ENCODE measurements at regions not wholly inside any gene's neighbourhood (a gene's known extent, or its start where the extent isn't known, plus 50 kb on each side); places are given as distances from the start of the nearest gene placed in this dataset.
A peak's percentile ranks its signal among the peaks of the same experiment; 100 is the strongest.

- DNase-seq: no peak
- in situ Hi-C loops (cut with HindIII; ENCODE audit: low pct_ligation_motif_present, low pct_unique_long_range_greater_than_20kb, low sequenced_read_pairs): no loop called here
Observed at GRCh38 chr4:178823673-178824295, 1381.5 kb upstream of the AGA start.

- no peak for DNase-seq
- in situ Hi-C loops (cut with HindIII; ENCODE audit: low pct_ligation_motif_present, low pct_unique_long_range_greater_than_20kb, low sequenced_read_pairs): no loop called here
Observed at GRCh38 chr4:178836865-178837264, 1394.6 kb upstream of the AGA start.

DNA sequence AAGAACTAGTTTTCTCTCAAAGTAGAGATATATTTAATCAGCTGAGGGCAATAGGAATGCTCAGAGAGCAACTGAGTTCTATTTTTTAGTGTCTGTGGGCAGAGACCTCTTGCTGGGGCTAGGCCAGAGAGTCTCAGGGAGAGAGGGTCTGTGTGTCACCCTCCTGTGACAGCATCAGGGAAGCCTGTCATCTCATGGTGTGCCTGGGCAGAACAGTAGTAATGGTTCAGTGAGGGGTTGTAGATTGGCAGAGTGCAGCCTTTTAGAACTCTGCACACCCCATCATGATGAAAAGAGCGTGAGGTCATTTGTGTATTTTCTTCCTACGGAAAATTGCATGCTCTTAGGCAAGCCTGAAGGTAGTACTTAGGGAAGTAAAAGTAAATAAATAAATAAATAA, 1396.5 kb upstream of the AGA start:
- no peak for DNase-seq
- in situ Hi-C loops (cut with HindIII; ENCODE audit: low pct_ligation_motif_present, low pct_unique_long_range_greater_than_20kb, low sequenced_read_pairs): no loop called here

DNA sequence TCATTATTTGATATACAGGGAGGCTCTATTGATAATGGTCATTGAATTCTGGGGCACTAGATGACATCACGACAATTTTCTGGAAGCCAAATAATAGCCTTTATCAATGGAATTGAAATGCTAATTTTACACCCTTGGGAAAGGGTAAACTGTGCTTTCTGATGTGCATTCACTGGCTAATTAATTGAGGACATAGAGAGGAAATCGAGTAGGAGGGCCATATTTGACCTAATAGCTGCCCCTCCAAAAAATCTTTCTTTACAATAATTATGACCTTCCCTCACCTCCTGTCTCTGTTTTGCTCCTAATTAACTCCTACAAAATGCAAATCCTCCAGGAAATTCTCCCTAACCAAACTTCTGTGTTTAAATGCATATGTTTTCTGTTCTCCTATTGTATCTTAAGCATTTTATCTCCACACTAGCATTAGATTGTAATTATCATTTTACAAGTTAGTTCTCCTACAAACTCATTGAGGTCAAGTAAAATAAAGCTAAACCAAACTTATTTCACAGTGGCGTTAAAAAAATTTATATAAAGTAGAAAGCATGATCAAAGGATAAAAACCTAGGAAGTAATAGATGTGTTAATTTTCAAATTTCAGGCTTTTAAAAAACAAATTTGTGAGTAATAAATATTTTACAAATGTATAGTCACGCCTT, 1414.0 kb upstream of the AGA start:
- in situ Hi-C loops (cut with HindIII; ENCODE audit: low pct_ligation_motif_present, low pct_unique_long_range_greater_than_20kb, low sequenced_read_pairs): no loop called here

GRCh38 chr4:178871476-178871875, 1429.2 kb upstream of the AGA start:
- no peak for DNase-seq
- in situ Hi-C loops (cut with HindIII; ENCODE audit: low pct_ligation_motif_present, low pct_unique_long_range_greater_than_20kb, low sequenced_read_pairs): no loop called here

More for the DNA sequence above, 1414.0 kb upstream of the AGA start:
- DNase-seq: no peak

DNA sequence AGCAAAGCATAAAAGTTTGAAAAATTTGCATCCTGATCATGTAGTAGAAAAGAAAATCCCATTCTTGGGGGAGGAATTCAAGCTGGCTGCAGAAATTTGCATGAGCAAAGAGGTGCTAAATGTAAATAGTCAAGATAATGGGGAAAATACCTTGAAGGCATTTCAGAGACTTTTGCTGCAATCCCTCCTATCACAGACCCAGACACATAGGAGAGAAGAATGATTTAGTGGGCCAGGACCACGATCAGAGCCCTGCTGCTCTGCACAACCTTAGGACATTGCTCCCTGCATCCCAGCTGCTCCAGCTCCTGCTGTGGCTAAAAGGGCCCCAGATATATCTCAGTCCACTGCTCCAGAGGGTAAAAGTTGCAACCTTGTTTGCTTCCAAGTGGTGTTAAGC, 1439.7 kb upstream of the AGA start:
- DNase-seq: no peak
- in situ Hi-C loops (cut with HindIII; ENCODE audit: low pct_ligation_motif_present, low pct_unique_long_range_greater_than_20kb, low sequenced_read_pairs): no loop called here

- in situ Hi-C loops (cut with HindIII; ENCODE audit: low pct_ligation_motif_present, low pct_unique_long_range_greater_than_20kb, low sequenced_read_pairs): no loop called here
- no peak for DNase-seq
Observed at GRCh38 chr4:178894126-178894525, 1451.9 kb upstream of the AGA start.

- no peak for DNase-seq
- in situ Hi-C loops (cut with HindIII; ENCODE audit: low pct_ligation_motif_present, low pct_unique_long_range_greater_than_20kb, low sequenced_read_pairs): no loop called here
Observed at GRCh38 chr4:178899084-178899483, 1456.8 kb upstream of the AGA start.

- no peak for DNase-seq
- in situ Hi-C loops (cut with HindIII; ENCODE audit: low pct_ligation_motif_present, low pct_unique_long_range_greater_than_20kb, low sequenced_read_pairs): no loop called here
Observed at GRCh38 chr4:178917756-178918155, 1475.5 kb upstream of the AGA start.

DNA sequence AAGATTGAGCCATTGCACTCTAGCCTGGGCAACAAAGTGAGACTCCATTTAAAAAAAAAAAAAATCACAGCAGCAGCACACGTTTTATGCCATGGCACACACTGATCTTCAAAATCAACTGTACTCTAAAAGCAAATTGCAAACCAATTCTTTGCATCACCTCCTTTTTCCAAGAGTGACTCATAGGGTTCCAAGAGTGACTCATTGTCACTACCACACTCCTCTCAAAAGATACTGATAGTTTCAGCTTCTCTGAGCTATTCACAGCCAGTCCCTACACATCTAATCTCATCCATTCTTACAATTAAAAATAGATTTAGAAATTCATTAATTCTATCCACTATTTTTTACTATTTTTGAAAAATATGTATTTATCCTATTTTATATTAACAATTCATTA, 1494.9 kb upstream of the AGA start:
- in situ Hi-C loops (cut with HindIII; ENCODE audit: low pct_ligation_motif_present, low pct_unique_long_range_greater_than_20kb, low sequenced_read_pairs): no loop called here
- peak; percentile 21 for DNase-seq

DNA sequence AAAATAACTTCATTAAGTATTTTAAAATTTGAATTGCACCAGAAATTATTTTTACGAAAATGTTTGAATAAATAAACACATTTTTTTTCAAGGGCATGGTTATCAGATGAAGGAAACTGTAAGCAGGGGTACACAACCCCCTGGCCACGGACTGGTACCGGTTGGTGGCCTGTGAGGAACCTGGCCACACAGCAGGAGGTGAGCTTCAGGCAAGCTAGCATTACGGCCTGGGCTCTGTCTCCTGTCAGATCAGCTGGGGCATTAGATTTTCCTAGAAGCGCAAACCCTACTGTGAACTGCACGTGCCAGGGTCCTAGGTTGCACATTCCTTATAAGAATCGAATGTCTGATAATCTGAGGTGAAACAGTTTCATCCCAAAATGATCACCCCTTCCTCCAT, 1499.7 kb upstream of the AGA start:
- in situ Hi-C loops (cut with HindIII; ENCODE audit: low pct_ligation_motif_present, low pct_unique_long_range_greater_than_20kb, low sequenced_read_pairs): no loop called here
- DNase-seq: no peak

DNA sequence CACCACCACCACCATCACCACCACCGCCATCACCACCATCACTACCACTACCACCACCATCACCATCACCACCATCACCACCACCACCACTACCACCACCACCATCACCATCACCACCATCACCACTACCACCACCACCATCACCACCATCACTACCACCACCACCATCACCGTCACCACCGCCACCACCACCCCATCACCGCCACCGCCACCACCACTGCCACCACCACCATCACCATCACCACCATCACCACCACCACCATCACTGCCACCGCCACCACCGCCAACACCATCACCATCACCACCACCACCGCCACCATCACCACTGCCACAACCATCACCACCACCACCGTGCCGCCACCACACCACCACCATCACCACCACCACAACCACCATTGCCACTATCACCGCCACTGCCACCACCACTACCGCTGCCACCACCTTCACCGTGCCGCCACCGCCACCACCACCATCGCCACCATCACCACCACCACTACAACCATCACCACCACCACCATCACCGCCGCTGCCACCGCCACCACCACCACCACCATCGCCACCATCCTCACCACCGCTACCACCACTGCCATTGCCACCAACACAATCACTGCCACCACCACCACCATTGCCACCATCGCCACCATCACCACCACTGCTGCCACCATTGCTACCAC, 1511.3 kb upstream of the AGA start:
- in situ Hi-C loops (cut with HindIII; ENCODE audit: low pct_ligation_motif_present, low pct_unique_long_range_greater_than_20kb, low sequenced_read_pairs): no loop called here
- DNase-seq: no peak

- DNase-seq: no peak
- in situ Hi-C loops (cut with HindIII; ENCODE audit: low pct_ligation_motif_present, low pct_unique_long_range_greater_than_20kb, low sequenced_read_pairs): no loop called here
Observed at GRCh38 chr4:178955614-178956013, 1513.4 kb upstream of the AGA start.

GRCh38 chr4:178958725-178959440, 1516.6 kb upstream of the AGA start:
- in situ Hi-C loops (cut with HindIII; ENCODE audit: low pct_ligation_motif_present, low pct_unique_long_range_greater_than_20kb, low sequenced_read_pairs): no loop called here
- DNase-seq: peak; percentile 0

- in situ Hi-C loops (cut with HindIII; ENCODE audit: low pct_ligation_motif_present, low pct_unique_long_range_greater_than_20kb, low sequenced_read_pairs): no loop called here
- DNase-seq: no peak
Observed at GRCh38 chr4:178963446-178964045, 1521.3 kb upstream of the AGA start.

- no peak for DNase-seq
- in situ Hi-C loops (cut with HindIII; ENCODE audit: low pct_ligation_motif_present, low pct_unique_long_range_greater_than_20kb, low sequenced_read_pairs): no loop called here
Observed at GRCh38 chr4:178966644-178967043, 1524.4 kb upstream of the AGA start.

DNA sequence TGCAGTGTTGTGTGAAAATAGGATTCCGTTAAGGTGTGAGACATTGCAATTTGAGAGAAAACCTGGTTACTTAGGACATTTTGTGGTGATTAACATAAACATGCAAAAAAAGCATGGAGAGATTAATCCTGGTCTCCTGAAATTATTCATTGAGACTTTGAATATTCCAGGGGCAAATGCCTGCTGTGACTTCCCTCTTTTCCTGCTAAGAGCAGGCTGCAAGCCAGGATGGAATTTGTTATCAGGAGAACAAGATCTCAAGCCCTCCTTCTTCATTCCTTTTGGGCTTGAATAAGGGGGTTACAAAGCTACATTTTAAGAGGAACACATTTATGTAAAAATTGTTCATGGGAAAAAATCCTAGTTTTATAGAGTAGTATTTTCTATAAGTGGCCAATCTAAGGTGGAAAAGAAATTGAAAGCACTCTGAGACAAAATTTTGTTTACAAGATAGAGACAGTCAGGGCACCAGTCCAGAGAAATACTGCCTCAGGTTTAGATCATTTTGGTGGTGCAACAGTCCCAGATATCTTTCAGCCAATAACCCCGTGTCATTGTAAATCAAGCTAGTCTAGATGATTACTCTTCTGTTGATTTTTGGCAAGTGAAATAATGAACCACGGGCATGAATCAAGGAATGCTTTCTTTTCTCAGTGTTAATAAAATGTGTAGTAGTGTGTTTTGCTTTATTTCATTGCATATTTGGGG, 1528.3 kb upstream of the AGA start:
- in situ Hi-C loops (cut with HindIII; ENCODE audit: low pct_ligation_motif_present, low pct_unique_long_range_greater_than_20kb, low sequenced_read_pairs): no loop called here
- no peak for DNase-seq

DNA sequence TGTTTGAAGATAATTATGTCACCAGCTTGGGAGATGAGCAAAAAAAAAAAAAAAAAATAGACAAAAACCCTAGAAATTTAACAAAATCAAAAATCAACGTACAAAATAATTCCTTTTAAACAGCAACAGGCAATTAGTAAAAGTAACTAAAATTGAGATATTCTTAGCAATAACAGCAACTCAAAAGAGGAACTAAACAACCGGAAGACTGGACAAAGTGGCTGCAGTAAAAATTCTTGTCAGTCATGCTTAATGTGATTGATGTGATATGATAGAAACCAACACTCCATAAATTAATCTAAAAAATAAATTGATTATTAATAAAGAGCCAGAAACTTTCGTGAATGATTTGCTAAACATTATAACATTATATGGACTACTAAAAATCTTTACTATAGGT, 1534.6 kb upstream of the AGA start:
- in situ Hi-C loops (cut with HindIII; ENCODE audit: low pct_ligation_motif_present, low pct_unique_long_range_greater_than_20kb, low sequenced_read_pairs): no loop called here
- DNase-seq: no peak
